NT2/D1 (cell line): ENCODE measurements at regions not wholly inside any gene's neighbourhood (a gene's known extent, or its start where the extent isn't known, plus 50 kb on each side); places are given as distances from the start of the nearest gene placed in this dataset.

Experiments used
- SUZ12 ChIP-seq: IDR thresholded peaks from 2 replicates; pipeline ENCODE4 v1.6.1; 2011; ENCODE audit not compliant: insufficient read length, insufficient read depth; ENCODE audit errors: extremely low read depth
- YY1 ChIP-seq: IDR thresholded peaks from 2 replicates; pipeline ENCODE4 v1.6.1; 2011; ENCODE audit not compliant: insufficient read length, insufficient read depth
- ZNF274 ChIP-seq: IDR thresholded peaks from 2 replicates; pipeline ENCODE4 v1.6.1; 2011; ENCODE audit warnings: mild to moderate bottlenecking, low read depth, low read length

GRCh38 chr3:193852901-193853300, 259.9 kb downstream of the OPA1 start:
- TF ChIP-seq SUZ12 (no peak), YY1 (no peak), ZNF274 (no peak)
